ENCODE measurements at regions not wholly inside any gene's neighbourhood (a gene's known extent, or its start where the extent isn't known, plus 50 kb on each side); places are given as distances from the start of the nearest gene placed in this dataset.
"Not testable (repeated sequence)": the region's sequence is repeated elsewhere in the genome, so short reads cannot be mapped to it uniquely, and the experiment has no call there.

- H3K9ac ChIP-seq (ENCODE audit: low read length): no peak overlapping the region
- H3K4me3 ChIP-seq (ENCODE audit: low read length): no peak overlapping the region
- peak; percentile 78 for DNase-seq (ENCODE audit: low read depth)
- no peaks in the 10 kb centered on the region for H3K36me3 ChIP-seq (ENCODE audit: control insufficient read depth, insufficient read depth, low read length, severe bottlenecking)
- peaks cover 3% of the 10 kb centered on the region for H3K4me1 ChIP-seq (ENCODE audit: control insufficient read depth, insufficient read depth, low read length)
- H3K9me3 ChIP-seq (ENCODE audit: control insufficient read depth, low read length): no peaks in the 10 kb centered on the region
- H3K27me3 ChIP-seq (replicated peaks; ENCODE audit: control insufficient read depth, insufficient read depth, low read length): no peaks in the 10 kb centered on the region
Measured at GRCh38 chr7:17109020-17109419, 189.4 kb upstream of the AHR start.

DNA sequence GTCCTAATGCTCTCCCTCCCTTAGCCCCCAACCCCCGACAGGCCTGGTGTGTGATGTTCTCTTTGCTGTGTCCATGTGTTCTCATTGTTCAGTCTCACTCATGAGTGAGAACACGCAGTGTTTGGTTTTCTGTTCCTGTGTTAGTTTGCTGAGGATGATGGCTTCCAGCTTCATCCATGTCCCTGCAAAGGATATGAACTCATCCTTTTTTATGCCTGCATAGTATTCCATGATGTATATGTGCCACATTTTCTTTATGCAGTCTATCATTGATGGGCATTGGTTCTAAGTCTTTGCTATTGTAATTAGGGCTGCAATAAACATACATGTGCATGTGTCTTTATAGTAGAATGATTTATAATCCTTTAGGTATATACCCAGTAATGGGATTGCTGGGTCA, 184.7 kb upstream of the AHR start:
- H3K4me1 ChIP-seq (ENCODE audit: control insufficient read depth, insufficient read depth, low read length); DNase-seq (ENCODE audit: low read depth); H3K4me3 ChIP-seq (ENCODE audit: low read length); H3K9me3 ChIP-seq (ENCODE audit: control insufficient read depth, low read length); H3K9ac ChIP-seq (ENCODE audit: low read length); H3K36me3 ChIP-seq (ENCODE audit: control insufficient read depth, insufficient read depth, low read length, severe bottlenecking); H3K27me3 ChIP-seq (replicated peaks; ENCODE audit: control insufficient read depth, insufficient read depth, low read length): not testable (repeated sequence)

GRCh38 chr7:17118412-17118811, 180.0 kb upstream of the AHR start:
- no peak overlapping the region for H3K4me3 ChIP-seq (ENCODE audit: low read length)
- peaks cover 12% of the 10 kb centered on the region for H3K4me1 ChIP-seq (ENCODE audit: control insufficient read depth, insufficient read depth, low read length)
- no peaks in the 10 kb centered on the region for H3K36me3 ChIP-seq (ENCODE audit: control insufficient read depth, insufficient read depth, low read length, severe bottlenecking)
- H3K9me3 ChIP-seq (ENCODE audit: control insufficient read depth, low read length): no peaks in the 10 kb centered on the region
- DNase-seq (ENCODE audit: low read depth): no peak
- no peaks in the 10 kb centered on the region for H3K27me3 ChIP-seq (replicated peaks; ENCODE audit: control insufficient read depth, insufficient read depth, low read length)
- H3K9ac ChIP-seq (ENCODE audit: low read length): no peak overlapping the region

- Histone ChIP-seq H3K36me3 (ENCODE audit: control insufficient read depth, insufficient read depth, low read length, severe bottlenecking) (no peaks in the 10 kb centered on the region), H3K9me3 (ENCODE audit: control insufficient read depth, low read length) (no peaks in the 10 kb centered on the region), H3K27me3 (replicated peaks; ENCODE audit: control insufficient read depth, insufficient read depth, low read length) (no peaks in the 10 kb centered on the region), H3K4me1 (ENCODE audit: control insufficient read depth, insufficient read depth, low read length) (peaks cover 15% of the 10 kb centered on the region), H3K4me3 (ENCODE audit: low read length) (no peak overlapping the region), H3K9ac (ENCODE audit: low read length) (no peak overlapping the region)
- DNase-seq (ENCODE audit: low read depth): no peak
Measured at GRCh38 chr7:17120756-17121155, 177.7 kb upstream of the AHR start.

GRCh38 chr7:17121671-17122070, 176.8 kb upstream of the AHR start:
- peak; percentile 70 for DNase-seq (ENCODE audit: low read depth)
- no peaks in the 10 kb centered on the region for H3K36me3 ChIP-seq (ENCODE audit: control insufficient read depth, insufficient read depth, low read length, severe bottlenecking)
- H3K4me3 ChIP-seq (ENCODE audit: low read length): no peak overlapping the region
- H3K9me3 ChIP-seq (ENCODE audit: control insufficient read depth, low read length): no peaks in the 10 kb centered on the region
- no peak overlapping the region for H3K9ac ChIP-seq (ENCODE audit: low read length)
- H3K27me3 ChIP-seq (replicated peaks; ENCODE audit: control insufficient read depth, insufficient read depth, low read length): no peaks in the 10 kb centered on the region
- peaks cover 15% of the 10 kb centered on the region for H3K4me1 ChIP-seq (ENCODE audit: control insufficient read depth, insufficient read depth, low read length)

DNA sequence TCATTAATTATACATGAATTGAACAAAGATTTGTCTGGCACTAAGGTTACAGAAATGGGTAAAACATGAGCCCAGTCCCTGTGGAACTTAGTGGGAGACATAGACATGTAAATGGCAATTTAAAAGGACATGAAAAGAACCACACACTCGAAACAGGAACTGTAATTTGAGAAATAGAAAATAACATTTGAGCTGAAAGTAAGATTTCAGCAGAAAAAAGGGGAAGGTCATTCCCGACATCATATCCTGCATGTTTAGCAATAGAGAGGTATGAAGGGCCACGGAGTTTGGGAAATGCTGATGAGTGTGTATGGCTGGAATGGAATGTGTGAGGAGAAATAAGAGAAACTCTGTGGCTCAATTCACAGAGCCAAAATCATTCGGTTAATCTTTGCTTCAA, 175.4 kb upstream of the AHR start:
- Histone ChIP-seq H3K9me3 (ENCODE audit: control insufficient read depth, low read length) (no peaks in the 10 kb centered on the region), H3K27me3 (replicated peaks; ENCODE audit: control insufficient read depth, insufficient read depth, low read length) (no peaks in the 10 kb centered on the region), H3K4me3 (ENCODE audit: low read length) (peak overlapping the region; percentile 1), H3K4me1 (ENCODE audit: control insufficient read depth, insufficient read depth, low read length) (peaks cover 15% of the 10 kb centered on the region), H3K9ac (ENCODE audit: low read length) (peak overlapping the region; percentile 33), H3K36me3 (ENCODE audit: control insufficient read depth, insufficient read depth, low read length, severe bottlenecking) (no peaks in the 10 kb centered on the region)
- DNase-seq (ENCODE audit: low read depth): peak; percentile 93

DNA sequence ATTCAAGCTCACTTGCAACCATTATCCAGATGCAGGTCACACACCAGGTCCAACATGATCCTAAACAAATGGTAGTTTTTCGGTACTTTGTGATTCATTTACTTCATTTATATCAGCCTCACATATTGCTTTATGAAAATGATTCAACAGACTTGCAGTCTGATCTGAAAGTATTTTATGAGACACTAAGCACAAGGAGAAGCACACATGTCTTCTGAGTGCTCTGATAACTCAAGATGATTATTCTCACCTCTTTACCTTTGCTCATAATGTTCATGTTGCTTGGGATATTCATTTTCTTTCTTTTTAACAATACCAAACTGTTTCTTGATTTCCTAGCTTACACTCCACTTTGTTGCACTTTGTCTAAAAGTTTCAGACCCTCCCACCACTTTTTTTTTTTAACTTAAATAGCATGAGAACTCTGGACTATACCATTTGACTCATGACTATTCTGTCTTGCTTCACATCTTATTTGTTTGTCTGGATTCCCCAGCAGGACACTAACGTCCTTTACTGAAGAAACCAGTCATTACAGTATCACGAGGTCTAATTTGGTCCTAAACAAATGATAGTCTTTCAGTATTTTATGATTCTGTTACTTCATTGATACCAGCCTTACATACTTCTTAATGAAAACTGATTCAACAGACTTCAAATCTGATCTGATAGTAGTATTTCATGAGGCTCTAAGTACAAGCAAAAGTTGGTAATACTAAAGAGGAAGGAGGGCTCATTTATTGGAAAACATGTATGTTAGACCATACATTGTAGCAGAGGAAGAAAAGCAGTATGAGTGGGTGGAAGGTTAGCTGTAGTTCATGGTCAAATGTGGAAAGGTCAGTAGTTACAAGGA, 171.8 kb upstream of the AHR start:
- Histone ChIP-seq H3K4me1 (ENCODE audit: control insufficient read depth, insufficient read depth, low read length) (peaks cover 13% of the 10 kb centered on the region), H3K9me3 (ENCODE audit: control insufficient read depth, low read length) (no peaks in the 10 kb centered on the region), H3K4me3 (ENCODE audit: low read length) (no peak overlapping the region), H3K9ac (ENCODE audit: low read length) (no peak overlapping the region), H3K27me3 (replicated peaks; ENCODE audit: control insufficient read depth, insufficient read depth, low read length) (no peaks in the 10 kb centered on the region), H3K36me3 (ENCODE audit: control insufficient read depth, insufficient read depth, low read length, severe bottlenecking) (no peaks in the 10 kb centered on the region)
- no peak for DNase-seq (ENCODE audit: low read depth)

- H3K4me1 ChIP-seq (ENCODE audit: control insufficient read depth, insufficient read depth, low read length): no peaks in the 10 kb centered on the region
- H3K9ac ChIP-seq (ENCODE audit: low read length): no peak overlapping the region
- H3K4me3 ChIP-seq (ENCODE audit: low read length): no peak overlapping the region
- DNase-seq (ENCODE audit: low read depth): no peak
- H3K27me3 ChIP-seq (replicated peaks; ENCODE audit: control insufficient read depth, insufficient read depth, low read length): no peaks in the 10 kb centered on the region
- no peaks in the 10 kb centered on the region for H3K9me3 ChIP-seq (ENCODE audit: control insufficient read depth, low read length)
- H3K36me3 ChIP-seq (ENCODE audit: control insufficient read depth, insufficient read depth, low read length, severe bottlenecking): no peaks in the 10 kb centered on the region
Measured at GRCh38 chr7:17129218-17129617, 169.2 kb upstream of the AHR start.

GRCh38 chr7:17130281-17131059, 168.0 kb upstream of the AHR start:
- H3K27me3 ChIP-seq (replicated peaks; ENCODE audit: control insufficient read depth, insufficient read depth, low read length): no peaks in the 10 kb centered on the region
- H3K36me3 ChIP-seq (ENCODE audit: control insufficient read depth, insufficient read depth, low read length, severe bottlenecking): no peaks in the 10 kb centered on the region
- no peak overlapping the region for H3K9ac ChIP-seq (ENCODE audit: low read length)
- no peaks in the 10 kb centered on the region for H3K4me1 ChIP-seq (ENCODE audit: control insufficient read depth, insufficient read depth, low read length)
- DNase-seq (ENCODE audit: low read depth): peak; percentile 57
- H3K9me3 ChIP-seq (ENCODE audit: control insufficient read depth, low read length): no peaks in the 10 kb centered on the region
- H3K4me3 ChIP-seq (ENCODE audit: low read length): no peak overlapping the region

DNA sequence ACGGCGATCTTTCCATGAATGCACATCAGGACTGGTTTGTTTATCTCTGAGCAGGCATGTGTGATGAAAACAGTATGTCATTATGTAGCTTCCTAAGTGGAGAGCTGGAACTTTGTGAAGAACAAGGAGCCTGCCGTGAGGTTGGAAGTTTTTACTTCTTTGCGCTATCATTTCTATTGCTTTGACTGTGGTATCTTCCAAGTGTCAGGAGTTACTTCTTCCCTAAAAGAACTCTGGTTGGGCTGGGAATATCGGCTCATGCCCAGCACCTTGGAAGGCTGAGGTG, 167.4 kb upstream of the AHR start:
- Histone ChIP-seq H3K4me3 (ENCODE audit: low read length) (no peak overlapping the region), H3K36me3 (ENCODE audit: control insufficient read depth, insufficient read depth, low read length, severe bottlenecking) (no peaks in the 10 kb centered on the region), H3K27me3 (replicated peaks; ENCODE audit: control insufficient read depth, insufficient read depth, low read length) (no peaks in the 10 kb centered on the region), H3K9me3 (ENCODE audit: control insufficient read depth, low read length) (no peaks in the 10 kb centered on the region), H3K9ac (ENCODE audit: low read length) (no peak overlapping the region), H3K4me1 (ENCODE audit: control insufficient read depth, insufficient read depth, low read length) (no peaks in the 10 kb centered on the region)
- no peak for DNase-seq (ENCODE audit: low read depth)

DNA sequence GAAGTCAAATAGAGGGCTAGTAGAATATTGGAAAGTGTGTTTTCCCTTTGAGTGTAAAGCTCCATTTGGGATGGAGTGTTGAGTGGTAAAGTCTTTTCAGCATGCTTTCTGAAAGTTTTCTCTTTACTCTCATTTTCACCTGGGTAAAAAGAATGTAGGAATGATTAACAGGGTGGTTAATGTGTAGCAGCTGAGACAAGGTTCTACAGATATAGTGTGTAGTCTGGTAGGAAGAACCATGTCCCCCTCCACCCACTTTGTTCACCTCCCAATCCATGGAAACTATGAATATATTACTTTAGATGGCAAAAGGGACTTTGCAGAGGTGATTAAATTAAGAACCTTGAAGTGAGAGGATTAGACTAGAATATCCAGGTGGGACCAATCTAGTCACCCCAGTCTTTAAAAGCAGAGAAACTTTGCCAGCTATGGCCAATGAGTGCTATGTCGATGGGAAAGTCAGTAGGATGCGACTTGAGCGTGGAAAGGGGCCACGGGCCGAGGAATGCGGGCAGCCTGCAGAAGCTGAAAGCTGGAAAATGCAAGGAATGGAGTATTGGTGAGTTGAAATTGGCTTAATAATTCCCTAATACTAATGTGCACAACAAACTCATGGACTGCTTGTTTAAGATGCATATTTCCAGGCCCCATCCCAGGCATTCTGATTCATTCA, 166.3 kb upstream of the AHR start:
- no peak overlapping the region for H3K9ac ChIP-seq (ENCODE audit: low read length)
- H3K4me3 ChIP-seq (ENCODE audit: low read length): no peak overlapping the region
- no peaks in the 10 kb centered on the region for H3K36me3 ChIP-seq (ENCODE audit: control insufficient read depth, insufficient read depth, low read length, severe bottlenecking)
- no peaks in the 10 kb centered on the region for H3K27me3 ChIP-seq (replicated peaks; ENCODE audit: control insufficient read depth, insufficient read depth, low read length)
- no peaks in the 10 kb centered on the region for H3K4me1 ChIP-seq (ENCODE audit: control insufficient read depth, insufficient read depth, low read length)
- no peak for DNase-seq (ENCODE audit: low read depth)
- H3K9me3 ChIP-seq (ENCODE audit: control insufficient read depth, low read length): no peaks in the 10 kb centered on the region

All from adipocyte (in vitro differentiated cells).